ENCODE measurements at regions not wholly inside any gene's neighbourhood (a gene's known extent, or its start where the extent isn't known, plus 50 kb on each side); places are given as distances from the start of the nearest gene placed in this dataset.

DNA sequence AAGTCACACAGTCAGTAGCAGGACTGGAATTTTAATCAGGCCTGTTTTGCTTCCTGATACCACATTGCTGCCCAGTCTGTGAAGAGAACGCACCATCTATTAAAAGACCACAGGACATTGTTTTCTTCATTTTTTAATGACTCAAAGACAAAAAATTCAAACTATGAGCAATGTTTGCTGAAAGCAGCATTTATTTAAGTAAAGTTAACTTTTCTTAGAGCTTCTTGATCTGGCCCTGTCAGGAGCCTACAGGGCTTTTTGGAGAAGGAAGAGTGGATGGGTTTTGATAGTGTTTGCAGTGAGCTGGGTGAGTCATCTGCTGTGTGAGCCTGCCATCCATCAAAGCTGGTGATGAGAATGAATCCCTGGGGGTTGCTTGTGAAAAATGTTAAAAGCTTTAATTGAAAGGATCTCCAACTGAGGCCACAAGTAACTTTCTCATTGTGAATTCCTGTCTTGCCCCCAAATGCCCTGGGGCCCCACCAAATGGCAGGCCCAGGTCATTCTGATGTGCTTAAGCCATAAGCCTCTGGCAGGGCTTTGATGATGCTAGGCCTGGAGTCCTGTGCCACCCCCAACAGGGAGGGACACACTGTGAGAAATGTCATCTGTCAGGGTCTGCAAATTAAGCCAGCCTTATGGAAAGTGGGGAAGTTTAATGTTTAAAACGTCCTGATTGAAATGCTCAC lies 136.2 kb upstream of the PFN2 start:
- Histone ChIP-seq H2AFZ (no peak overlapping the region), H3K9me2 (replicated peaks; ENCODE audit: insufficient read depth) (no peaks in the 10 kb centered on the region), H3K27ac (peak overlapping the region; percentile 64), H3K9me3 (ENCODE audit: low read depth) (no peaks in the 10 kb centered on the region), H3K4me2 (no peak overlapping the region), H3K4me1 (ENCODE audit: insufficient read depth) (peaks cover 3% of the 10 kb centered on the region), H3K79me2 (no peaks in the 10 kb centered on the region), H4K20me1 (ENCODE audit: insufficient read depth, poor library complexity, severe bottlenecking) (no peaks in the 10 kb centered on the region), H3K4me3 (no peak overlapping the region), H3K36me3 (replicated peaks; ENCODE audit: insufficient read depth, low read depth) (no peaks in the 10 kb centered on the region), H3K27me3 (no peaks in the 10 kb centered on the region)
- WGBS (ENCODE audit: low lambda C conversion rate, missing lambda C conversion rate), result 41% methylated on average over 2 of the region's 2 CpGs
- peak; percentile 56 for DNase-seq (ENCODE audit: low spot score)
- TF ChIP-seq EZH2phosphoT487 (IDR thresholded peaks at IDR 0.05; ENCODE audit: low read depth, severe bottlenecking, unreplicated experiment) (no peak), EZH2 (IDR thresholded peaks at IDR 0.05; ENCODE audit: borderline replicate concordance) (no peak)
- TF ChIP-seq, protein P1, sequence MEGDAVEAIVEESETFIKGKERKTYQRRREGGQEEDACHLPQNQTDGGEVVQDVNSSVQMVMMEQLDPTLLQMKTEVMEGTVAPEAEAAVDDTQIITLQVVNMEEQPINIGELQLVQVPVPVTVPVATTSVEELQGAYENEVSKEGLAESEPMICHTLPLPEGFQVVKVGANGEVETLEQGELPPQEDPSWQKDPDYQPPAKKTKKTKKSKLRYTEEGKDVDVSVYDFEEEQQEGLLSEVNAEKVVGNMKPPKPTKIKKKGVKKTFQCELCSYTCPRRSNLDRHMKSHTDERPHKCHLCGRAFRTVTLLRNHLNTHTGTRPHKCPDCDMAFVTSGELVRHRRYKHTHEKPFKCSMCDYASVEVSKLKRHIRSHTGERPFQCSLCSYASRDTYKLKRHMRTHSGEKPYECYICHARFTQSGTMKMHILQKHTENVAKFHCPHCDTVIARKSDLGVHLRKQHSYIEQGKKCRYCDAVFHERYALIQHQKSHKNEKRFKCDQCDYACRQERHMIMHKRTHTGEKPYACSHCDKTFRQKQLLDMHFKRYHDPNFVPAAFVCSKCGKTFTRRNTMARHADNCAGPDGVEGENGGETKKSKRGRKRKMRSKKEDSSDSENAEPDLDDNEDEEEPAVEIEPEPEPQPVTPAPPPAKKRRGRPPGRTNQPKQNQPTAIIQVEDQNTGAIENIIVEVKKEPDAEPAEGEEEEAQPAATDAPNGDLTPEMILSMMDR (IDR thresholded peaks at IDR 0.05; ENCODE audit: poor library complexity), result no peak

DNA sequence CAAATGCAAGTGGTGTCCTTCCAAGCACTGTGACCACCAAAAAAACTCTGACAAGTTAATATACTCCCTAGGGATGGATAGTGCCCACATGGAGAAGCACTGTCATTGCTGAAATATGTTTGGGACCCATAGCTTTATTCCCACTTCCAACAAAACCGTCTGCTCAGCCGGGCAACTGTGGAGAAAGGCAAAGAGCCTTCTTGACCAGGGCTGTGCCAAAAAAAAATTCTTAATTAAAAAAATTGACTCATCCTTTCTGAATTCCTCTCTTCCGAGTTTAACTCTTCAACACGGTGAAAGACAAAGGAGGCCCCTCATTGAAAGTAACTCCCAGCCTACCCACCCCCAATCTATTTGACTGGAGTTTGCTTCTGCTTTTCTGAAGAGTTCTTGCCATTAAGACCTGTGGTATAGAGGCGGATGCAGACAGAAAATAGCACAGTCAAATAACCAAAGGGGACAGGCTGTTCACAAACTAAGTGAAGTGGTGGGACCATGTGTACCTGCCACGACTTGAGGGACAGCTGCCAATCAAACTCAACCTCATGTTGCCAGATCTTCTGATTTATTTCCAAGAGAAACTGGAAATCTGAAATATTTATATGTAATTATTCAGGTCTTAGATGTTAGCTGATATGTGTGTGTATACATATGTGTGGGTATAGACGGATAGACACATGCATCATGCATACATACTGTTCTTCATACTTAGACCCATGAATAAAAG lies 135.4 kb upstream of the PFN2 start:
- Histone ChIP-seq H3K27ac (peak overlapping the region; percentile 44), H3K4me2 (no peak overlapping the region), H3K4me1 (ENCODE audit: insufficient read depth) (peaks cover 3% of the 10 kb centered on the region), H3K4me3 (no peak overlapping the region), H3K27me3 (no peaks in the 10 kb centered on the region), H4K20me1 (ENCODE audit: insufficient read depth, poor library complexity, severe bottlenecking) (no peaks in the 10 kb centered on the region), H3K9me2 (replicated peaks; ENCODE audit: insufficient read depth) (no peaks in the 10 kb centered on the region), H3K36me3 (replicated peaks; ENCODE audit: insufficient read depth, low read depth) (no peaks in the 10 kb centered on the region), H3K9me3 (ENCODE audit: low read depth) (peaks cover 4% of the 10 kb centered on the region), H3K79me2 (no peaks in the 10 kb centered on the region), H2AFZ (no peak overlapping the region)
- 66% methylated on average over 7 of the region's 7 CpGs for WGBS (ENCODE audit: low lambda C conversion rate, missing lambda C conversion rate)
- DNase-seq (ENCODE audit: low spot score), result no peak
- TF ChIP-seq EZH2phosphoT487 (IDR thresholded peaks at IDR 0.05; ENCODE audit: low read depth, severe bottlenecking, unreplicated experiment) (no peak), EZH2 (IDR thresholded peaks at IDR 0.05; ENCODE audit: borderline replicate concordance) (no peak)
- TF ChIP-seq, protein P1 (IDR thresholded peaks at IDR 0.05; ENCODE audit: poor library complexity), result no peak

DNA sequence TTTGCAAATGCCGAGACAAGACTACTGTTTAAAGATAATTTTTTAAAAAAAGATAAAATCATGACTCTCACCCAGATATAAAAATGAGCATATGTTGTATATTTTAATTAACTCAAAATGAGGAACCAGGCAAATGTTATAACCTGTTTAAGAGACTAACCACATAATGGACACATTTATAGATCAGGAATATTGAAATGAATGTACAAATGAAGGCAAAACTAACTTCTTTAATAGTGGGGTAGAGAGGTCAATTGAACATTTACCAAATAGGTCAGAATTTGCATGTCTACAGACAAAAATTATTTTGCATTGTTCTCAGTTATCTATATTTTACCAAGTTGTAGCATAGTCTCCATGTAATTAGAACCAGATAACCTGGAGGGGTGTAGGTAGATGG lies 134.3 kb upstream of the PFN2 start:
- TF ChIP-seq, protein P1 (IDR thresholded peaks at IDR 0.05; ENCODE audit: poor library complexity), result no peak
- TF ChIP-seq EZH2 (IDR thresholded peaks at IDR 0.05; ENCODE audit: borderline replicate concordance) (no peak), EZH2phosphoT487 (IDR thresholded peaks at IDR 0.05; ENCODE audit: low read depth, severe bottlenecking, unreplicated experiment) (no peak)
- no peak overlapping the region for H2AFZ ChIP-seq
- peaks cover 4% of the 10 kb centered on the region for H3K9me3 ChIP-seq (ENCODE audit: low read depth)
- H4K20me1 ChIP-seq (ENCODE audit: insufficient read depth, poor library complexity, severe bottlenecking), result no peaks in the 10 kb centered on the region
- no peaks in the 10 kb centered on the region for H3K79me2 ChIP-seq
- H3K4me1 ChIP-seq (ENCODE audit: insufficient read depth), result peaks cover 3% of the 10 kb centered on the region
- no peak overlapping the region for H3K4me2 ChIP-seq
- H3K9me2 ChIP-seq (replicated peaks; ENCODE audit: insufficient read depth), result no peaks in the 10 kb centered on the region
- DNase-seq (ENCODE audit: low spot score), result no peak
- H3K27ac ChIP-seq, result no peak overlapping the region
- WGBS (ENCODE audit: low lambda C conversion rate, missing lambda C conversion rate), result 94% methylated on average over 1 of the region's 1 CpG
- H3K4me3 ChIP-seq, result no peak overlapping the region
- no peaks in the 10 kb centered on the region for H3K36me3 ChIP-seq (replicated peaks; ENCODE audit: insufficient read depth, low read depth)
- H3K27me3 ChIP-seq, result no peaks in the 10 kb centered on the region

Measured in hepatocyte (in vitro differentiated cells).